Smooth muscle cell (in vitro differentiated cells): ENCODE measurements at regions not wholly inside any gene's neighbourhood (a gene's known extent, or its start where the extent isn't known, plus 50 kb on each side); places are given as distances from the start of the nearest gene placed in this dataset.
"Not testable (repeated sequence)": the region's sequence is repeated elsewhere in the genome, so short reads cannot be mapped to it uniquely, and the experiment has no call there.

Source experiments
- DNase-seq: peaks from one replicate; lab custom pipeline; 2025; ENCODE audit not compliant: unreplicated experiment; lab: John Stamatoyannopoulos, UW
- H2AFZ ChIP-seq: fragments of 200-600 bp; sonication (generic); 2 replicates; pipeline ENCODE4 v1.6.0; 2016; ENCODE audit warnings: antibody characterized with exemption, low read depth, mild to moderate bottlenecking
- H3F3A ChIP-seq: fragments of 200-600 bp; sonication (generic); 2 replicates; pipeline ENCODE4 v1.6.0; 2017; ENCODE audit warnings: antibody characterized with exemption, low read depth
- H3K27ac ChIP-seq: fragments of 200-600 bp; sonication (generic); 2 replicates; pipeline ENCODE4 v1.5.1; 2016; ENCODE audit warnings: low read depth, mild to moderate bottlenecking
- H3K27me3 ChIP-seq: fragments of 200-600 bp; sonication (generic); 2 replicates; pipeline ENCODE4 v1.6.1; 2016; ENCODE audit warnings: low read depth, mild to moderate bottlenecking
- H3K36me3 ChIP-seq: fragments of 200-600 bp; sonication (generic); 2 replicates; pipeline ENCODE4 v1.5.1; 2016; ENCODE audit warnings: low read depth
- H3K4me1 ChIP-seq: fragments of 200-600 bp; sonication (generic); 2 replicates; pipeline ENCODE4 v1.5.1; 2016; ENCODE audit warnings: low read depth
- H3K4me2 ChIP-seq: fragments of 200-600 bp; sonication (generic); 2 replicates; pipeline ENCODE4 v1.6.0; 2016; ENCODE audit warnings: mild to moderate bottlenecking
- H3K4me3 ChIP-seq: fragments of 200-600 bp; sonication (generic); 2 replicates; pipeline ENCODE4 v1.5.1; 2016; ENCODE audit warnings: mild to moderate bottlenecking
- H3K79me2 ChIP-seq: fragments of 200-600 bp; sonication (generic); 2 replicates; pipeline ENCODE4 v1.6.0; 2016; ENCODE audit warnings: low read depth, mild to moderate bottlenecking
- H3K9ac ChIP-seq: fragments of 200-600 bp; sonication (generic); 2 replicates; pipeline ENCODE4 v1.6.0; 2016; ENCODE audit warnings: low read depth
- H3K9me3 ChIP-seq: fragments of 200-600 bp; sonication (generic); replicated peaks from 2 replicates; pipeline ENCODE4 v1.5.1; 2016; ENCODE audit warnings: low read depth
- H4K20me1 ChIP-seq: fragments of 200-600 bp; sonication (generic); 2 replicates; pipeline ENCODE4 v1.6.0; 2016; ENCODE audit warnings: low read depth
- CTCF ChIP-seq: fragments of 200-600 bp; sonication (generic); IDR thresholded peaks from 2 replicates; pipeline ENCODE4 v1.5.1; 2017; ENCODE audit warnings: borderline replicate concordance, mild to moderate bottlenecking, antibody characterized with exemption; ENCODE audit not compliant: insufficient read depth, poor library complexity, severe bottlenecking
- WGBS: methylation state at CpG from one replicate; pipeline ENCODE4 v1.1.7; 2016; ENCODE audit warnings: low lambda C conversion rate; 5-methylcytosine and 5-hydroxymethylcytosine counted together

GRCh38 chr11:29231586-29231985 lies 785.2 kb downstream of the KCNA4 start:
- Histone ChIP-seq H3K27me3 (no peaks in the 10 kb centered on the region), H4K20me1 (no peaks in the 10 kb centered on the region), H3K9me3 (no peaks in the 10 kb centered on the region), H3K9ac (no peak overlapping the region), H3F3A (no peaks in the 10 kb centered on the region), H3K4me1 (no peaks in the 10 kb centered on the region), H3K4me2 (no peak overlapping the region), H3K27ac (no peak overlapping the region), H3K36me3 (no peaks in the 10 kb centered on the region), H3K4me3 (no peak overlapping the region), H2AFZ (no peak overlapping the region), H3K79me2 (no peaks in the 10 kb centered on the region)
- no peak for TF ChIP-seq CTCF
- WGBS, result 88% methylated on average over 3 of the region's 3 CpGs
- no peak for DNase-seq

DNA sequence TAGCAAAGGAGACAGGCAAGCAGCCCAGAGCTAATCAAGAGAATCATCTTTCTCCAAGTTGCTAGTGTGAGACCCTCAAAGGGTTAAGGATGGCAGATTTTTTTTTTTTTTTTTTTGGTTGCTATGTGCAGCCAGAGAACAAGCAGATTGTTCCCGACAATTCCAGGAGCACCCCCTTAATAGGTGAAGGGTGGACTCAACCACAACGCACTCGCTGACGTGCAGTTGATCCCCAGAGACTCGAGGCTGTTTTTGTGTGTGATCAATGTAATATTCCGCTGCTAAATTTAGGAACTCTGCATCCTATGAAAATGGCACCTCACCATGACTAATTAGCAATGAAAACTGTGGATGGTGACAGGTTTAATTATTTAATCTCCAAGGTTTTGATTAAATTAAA lies 789.0 kb downstream of the KCNA4 start:
- Histone ChIP-seq H2AFZ (no peak overlapping the region), H3K4me2 (no peak overlapping the region), H3K27ac (no peak overlapping the region), H3K79me2 (no peaks in the 10 kb centered on the region), H3K4me1 (no peaks in the 10 kb centered on the region), H3K9me3 (no peaks in the 10 kb centered on the region), H3K36me3 (no peaks in the 10 kb centered on the region), H4K20me1 (no peaks in the 10 kb centered on the region), H3K4me3 (no peak overlapping the region), H3F3A (no peaks in the 10 kb centered on the region), H3K9ac (no peak overlapping the region), H3K27me3 (no peaks in the 10 kb centered on the region)
- WGBS, result 85% methylated on average over 6 of the region's 6 CpGs
- TF ChIP-seq CTCF, result no peak
- DNase-seq, result no peak

- H3K27ac ChIP-seq, result no peak overlapping the region
- no peaks in the 10 kb centered on the region for H3K36me3 ChIP-seq
- 75% methylated on average over 9 of the region's 9 CpGs for WGBS
Observed at GRCh38 chr11:29224739-29225384, 792.0 kb downstream of the KCNA4 start.

GRCh38 chr11:29219531-29219930 lies 797.3 kb downstream of the KCNA4 start:
- not testable (repeated sequence) for H3K4me3 ChIP-seq, H3K27ac ChIP-seq, H3K36me3 ChIP-seq, H3K4me1 ChIP-seq, H2AFZ ChIP-seq, H3K27me3 ChIP-seq, H3F3A ChIP-seq, H3K9ac ChIP-seq, H3K4me2 ChIP-seq, H3K9me3 ChIP-seq, DNase-seq, H4K20me1 ChIP-seq, H3K79me2 ChIP-seq
- WGBS, result 91% methylated on average over 1 of the region's 1 CpG

More at GRCh38 chr11:29224739-29225384, 792.0 kb downstream of the KCNA4 start:
- H2AFZ ChIP-seq, result no peak overlapping the region
- no peaks in the 10 kb centered on the region for H4K20me1 ChIP-seq
- no peaks in the 10 kb centered on the region for H3K4me1 ChIP-seq
- no peak overlapping the region for H3K4me2 ChIP-seq
- H3K27me3 ChIP-seq, result no peaks in the 10 kb centered on the region
- H3F3A ChIP-seq, result no peaks in the 10 kb centered on the region
- no peaks in the 10 kb centered on the region for H3K79me2 ChIP-seq
- no peak overlapping the region for H3K4me3 ChIP-seq
- H3K9me3 ChIP-seq, result no peaks in the 10 kb centered on the region
- H3K9ac ChIP-seq, result no peak overlapping the region
- TF ChIP-seq CTCF, result no peak
- DNase-seq, result no peak
